ENCODE measurements at regions not wholly inside any gene's neighbourhood (a gene's known extent, or its start where the extent isn't known, plus 50 kb on each side); places are given as distances from the start of the nearest gene placed in this dataset.

- Histone ChIP-seq H3K27me3 (no peaks in the 10 kb centered on the region), H3K4me1 (no peaks in the 10 kb centered on the region), H3K4me3 (no peak overlapping the region), H3K9me3 (no peaks in the 10 kb centered on the region), H3K27ac (no peak overlapping the region), H3K36me3 (no peaks in the 10 kb centered on the region)
- WGBS = 96% methylated on average over 1 of the region's 1 CpG
- no peak for TF ChIP-seq CTCF (IDR thresholded peaks at IDR 0.05)
- no peak for TF ChIP-seq POLR2A (IDR thresholded peaks at IDR 0.05)
- TF ChIP-seq EP300 (IDR thresholded peaks at IDR 0.05) = no peak
- TF ChIP-seq POLR2AphosphoS5 (IDR thresholded peaks at IDR 0.05) = no peak
- no peak for DNase-seq (ENCODE audit: low spot score in 2 of 2)
These were observed 618.0 kb upstream of the ZEB2 start for GRCh38 chr2:145137901-145138300.

GRCh38 chr2:145137211-145137610 lies 617.3 kb upstream of the ZEB2 start:
- WGBS = 96% methylated on average over 4 of the region's 4 CpGs
- DNase-seq (ENCODE audit: low spot score in 2 of 2) = no peak
- H3K27me3 ChIP-seq = no peaks in the 10 kb centered on the region
- H3K9me3 ChIP-seq = no peaks in the 10 kb centered on the region
- no peak overlapping the region for H3K4me3 ChIP-seq
- no peaks in the 10 kb centered on the region for H3K4me1 ChIP-seq
- no peaks in the 10 kb centered on the region for H3K36me3 ChIP-seq
- H3K27ac ChIP-seq = no peak overlapping the region
- TF ChIP-seq CTCF (IDR thresholded peaks at IDR 0.05) = no peak
- TF ChIP-seq POLR2AphosphoS5 (IDR thresholded peaks at IDR 0.05) = no peak
- TF ChIP-seq EP300 (IDR thresholded peaks at IDR 0.05) = no peak

GRCh38 chr2:145136702-145137101 lies 616.8 kb upstream of the ZEB2 start:
- TF ChIP-seq CTCF (IDR thresholded peaks at IDR 0.05) (no peak), EP300 (IDR thresholded peaks at IDR 0.05) (no peak), POLR2A (IDR thresholded peaks at IDR 0.05) (no peak), POLR2AphosphoS5 (IDR thresholded peaks at IDR 0.05) (no peak)
- no peaks in the 10 kb centered on the region for H3K4me1 ChIP-seq
- no peaks in the 10 kb centered on the region for H3K9me3 ChIP-seq
- no peak overlapping the region for H3K27ac ChIP-seq
- no peaks in the 10 kb centered on the region for H3K36me3 ChIP-seq
- no peaks in the 10 kb centered on the region for H3K27me3 ChIP-seq
- no peak overlapping the region for H3K4me3 ChIP-seq
- WGBS = 96% methylated on average over 1 of the region's 1 CpG
- no peak for DNase-seq (ENCODE audit: low spot score in 2 of 2)

GRCh38 chr2:145126146-145126545 lies 606.2 kb upstream of the ZEB2 start:
- DNase-seq (ENCODE audit: low spot score in 2 of 2) = no peak
- 62% methylated on average over 2 of the region's 2 CpGs for WGBS
- no peaks in the 10 kb centered on the region for H3K36me3 ChIP-seq

GRCh38 chr2:145124085-145124484 lies 604.2 kb upstream of the ZEB2 start:
- H3K9me3 ChIP-seq = no peaks in the 10 kb centered on the region
- no peak overlapping the region for H3K27ac ChIP-seq
- DNase-seq (ENCODE audit: low spot score in 2 of 2) = no peak
- no peaks in the 10 kb centered on the region for H3K4me1 ChIP-seq
- TF ChIP-seq POLR2A (IDR thresholded peaks at IDR 0.05) (no peak), EP300 (IDR thresholded peaks at IDR 0.05) (no peak), POLR2AphosphoS5 (IDR thresholded peaks at IDR 0.05) (no peak), CTCF (IDR thresholded peaks at IDR 0.05) (no peak)
- no peaks in the 10 kb centered on the region for H3K27me3 ChIP-seq
- no peaks in the 10 kb centered on the region for H3K36me3 ChIP-seq
- WGBS = 85% methylated on average over 4 of the region's 4 CpGs
- H3K4me3 ChIP-seq = no peak overlapping the region

More at GRCh38 chr2:145126146-145126545, 606.2 kb upstream of the ZEB2 start:
- H3K4me3 ChIP-seq = no peak overlapping the region
- TF ChIP-seq POLR2AphosphoS5 (IDR thresholded peaks at IDR 0.05) (no peak), CTCF (IDR thresholded peaks at IDR 0.05) (no peak), POLR2A (IDR thresholded peaks at IDR 0.05) (no peak), EP300 (IDR thresholded peaks at IDR 0.05) (no peak)
- no peaks in the 10 kb centered on the region for H3K9me3 ChIP-seq
- H3K27ac ChIP-seq = no peak overlapping the region
- no peaks in the 10 kb centered on the region for H3K27me3 ChIP-seq
- no peaks in the 10 kb centered on the region for H3K4me1 ChIP-seq

All from suprapubic skin (tissue), 4 donors.